Fibroblast of skin of abdomen (primary cell): ENCODE measurements at regions not wholly inside any gene's neighbourhood (a gene's known extent, or its start where the extent isn't known, plus 50 kb on each side); places are given as distances from the start of the nearest gene placed in this dataset.

Experiments used
- DNase-seq: peaks from one replicate; pipeline ENCODE4 v3.0.0-alpha.2; 2013

DNA sequence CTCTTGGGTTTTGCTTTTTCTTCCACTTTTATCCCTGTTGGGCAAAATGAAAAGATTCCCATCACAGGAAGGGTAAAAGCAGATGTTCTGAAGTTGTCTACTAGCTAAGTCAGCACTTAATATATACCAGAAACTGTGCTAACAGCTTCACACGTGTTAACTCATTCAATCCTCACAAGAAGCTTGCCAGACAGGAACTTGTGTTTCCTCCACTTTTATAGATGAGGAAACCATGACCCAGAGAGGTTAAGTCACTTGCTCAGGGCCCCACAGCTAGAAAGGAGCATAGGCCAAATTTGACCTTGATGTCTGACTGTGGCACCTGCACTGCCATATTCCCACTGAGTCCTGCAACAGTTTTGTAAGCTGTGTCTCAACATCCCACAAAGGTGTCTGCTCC is 76.8 kb upstream of the EPC2 start:
- DNase-seq: no peak

DNA sequence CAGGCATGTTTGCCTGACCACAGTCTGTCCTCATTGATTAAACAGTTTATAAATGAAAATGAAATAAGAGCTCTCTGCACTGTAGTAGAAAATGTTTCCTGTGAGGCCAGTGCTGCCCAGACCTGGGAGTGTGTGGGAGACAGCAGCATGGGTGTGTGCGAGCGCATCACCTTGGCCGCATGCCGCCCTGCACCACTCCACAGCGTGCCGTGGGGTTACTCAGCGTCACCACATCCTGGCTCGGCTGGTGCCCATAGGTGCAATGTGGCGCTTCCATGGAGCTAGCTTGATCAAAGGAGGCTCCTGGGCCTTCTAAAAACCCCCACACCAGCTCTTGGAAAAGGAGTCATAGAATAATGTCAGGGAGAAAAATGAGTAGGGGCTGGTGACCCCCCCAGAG is 76.0 kb upstream of the EPC2 start:
- no peak for DNase-seq

DNA sequence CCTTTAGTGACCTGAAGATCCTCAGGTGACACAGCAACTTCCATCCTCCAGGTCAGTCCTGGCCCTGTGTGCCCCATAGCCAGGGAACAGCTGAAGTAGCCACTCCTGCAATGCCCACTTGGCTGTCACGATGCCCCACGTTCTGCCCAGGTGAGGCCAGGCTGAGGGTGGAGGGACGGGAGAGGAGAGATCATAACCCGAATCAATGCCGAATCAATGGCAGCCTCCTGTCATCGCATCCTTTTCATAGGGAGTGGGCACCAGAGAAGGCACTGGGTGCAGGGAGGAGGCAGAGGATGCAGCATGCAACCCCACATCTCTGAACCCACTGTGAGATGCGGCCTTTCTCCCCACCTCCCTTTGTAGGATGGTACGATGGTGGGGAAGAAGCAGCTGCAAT is 75.3 kb upstream of the EPC2 start:
- DNase-seq: no peak

DNA sequence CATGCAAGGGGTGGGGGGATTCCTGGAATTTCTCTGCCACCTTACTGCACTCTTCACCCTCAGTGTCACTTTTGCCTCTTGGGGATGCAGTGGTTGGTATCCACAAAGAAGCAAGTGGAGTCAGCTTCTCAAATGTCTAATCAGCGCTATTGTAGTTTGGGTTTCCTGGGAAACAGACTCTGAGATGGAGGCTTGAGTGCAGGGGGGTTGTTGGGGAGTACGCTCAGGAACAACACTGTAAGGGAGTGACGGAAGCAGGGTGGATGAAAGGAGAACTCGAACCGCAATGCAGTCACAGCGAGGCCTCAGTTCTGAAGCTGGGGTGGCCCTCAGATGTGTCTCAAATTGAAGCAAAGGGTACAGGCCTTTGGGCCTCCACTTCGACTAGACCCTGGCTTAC is 73.6 kb upstream of the EPC2 start:
- no peak for DNase-seq

DNA sequence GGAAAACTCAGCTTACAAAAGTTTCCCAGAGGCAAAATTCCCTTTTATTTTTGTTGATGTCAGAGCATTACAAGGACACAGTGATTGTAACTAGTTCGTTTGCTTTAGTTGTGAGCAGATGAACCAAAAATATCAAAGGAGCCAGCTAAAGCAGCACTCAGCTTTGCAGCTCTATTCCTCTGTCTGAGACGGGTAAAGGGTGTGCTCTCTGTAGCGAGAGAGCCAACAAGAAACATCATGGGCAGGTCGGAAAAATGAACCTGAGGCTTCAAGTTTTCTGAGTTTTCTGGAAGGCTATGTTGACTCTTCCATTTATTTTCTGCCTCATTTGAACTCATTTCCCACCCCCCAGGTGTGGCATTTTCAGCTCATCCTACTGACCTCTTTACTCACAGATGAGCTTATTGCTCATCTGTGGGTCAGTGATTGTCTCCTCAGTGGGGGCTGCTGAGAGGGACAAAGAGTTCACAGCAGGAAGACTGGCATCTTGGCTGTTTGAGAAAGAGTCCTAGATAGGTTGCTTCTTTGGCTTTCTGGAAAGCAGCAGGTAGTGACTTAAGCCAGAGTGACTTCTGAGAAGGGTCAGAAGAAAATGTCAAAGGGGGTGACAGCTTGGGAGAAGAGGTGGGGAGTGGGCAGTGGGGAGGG is 66.6 kb upstream of the EPC2 start:
- no peak for DNase-seq

DNA sequence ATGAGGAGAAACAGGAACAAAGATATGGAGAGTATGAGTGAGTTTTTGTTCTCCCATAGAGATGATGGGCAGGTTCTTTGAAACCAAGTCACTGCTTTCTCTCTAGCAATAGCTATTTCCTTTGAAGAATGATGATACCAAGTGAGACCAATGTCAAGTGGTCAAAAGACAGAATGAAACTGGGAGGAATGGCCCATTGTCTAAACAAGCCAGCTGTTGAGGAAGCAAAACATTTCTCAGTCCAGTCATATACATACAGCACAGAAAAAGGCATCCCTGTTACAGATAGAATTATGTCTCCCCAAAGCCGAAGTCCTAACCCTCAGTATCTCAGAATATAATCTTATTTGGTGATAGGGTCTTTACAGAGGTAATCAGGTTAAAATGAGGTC is 66.1 kb upstream of the EPC2 start:
- DNase-seq: no peak

DNA sequence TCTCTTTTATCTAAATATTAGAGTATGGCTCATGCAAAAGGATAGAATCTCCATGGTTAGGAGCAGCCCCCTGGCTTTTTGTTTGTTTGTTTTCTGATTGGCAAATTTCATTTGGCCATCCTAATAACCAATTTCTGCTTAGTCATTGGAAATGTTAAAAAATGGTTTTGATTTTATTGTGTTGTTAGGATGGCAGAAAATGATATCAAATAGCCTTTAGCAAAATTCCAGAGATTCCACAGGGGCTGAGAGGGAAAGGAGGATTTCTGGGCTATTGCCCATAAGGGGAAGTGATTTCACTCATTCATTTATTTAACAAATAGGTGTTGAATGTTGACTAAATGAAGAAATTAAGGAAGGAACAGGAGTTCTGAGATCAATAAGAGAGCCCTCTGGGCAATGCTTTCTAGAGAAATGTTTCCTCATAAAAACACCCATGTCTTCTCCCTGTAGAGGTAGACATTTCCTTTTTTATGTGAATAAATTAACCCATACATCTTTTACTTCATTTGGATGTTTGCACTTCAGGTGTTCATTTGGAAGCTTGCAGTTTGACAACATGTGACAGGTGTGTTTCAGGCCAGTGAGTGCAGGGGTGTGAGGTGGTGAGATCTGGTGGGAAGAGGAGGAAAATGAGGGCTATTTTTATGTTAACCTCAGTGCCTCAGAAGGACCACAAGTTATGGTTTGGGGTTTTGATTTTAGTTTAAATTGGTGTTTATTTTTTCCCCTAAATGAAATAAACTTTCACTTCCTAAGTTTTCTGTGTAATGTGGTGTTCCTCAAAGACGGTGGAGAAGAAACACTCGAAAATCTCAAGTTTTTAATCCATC is 61.7 kb upstream of the EPC2 start:
- peak; percentile 12 for DNase-seq

DNA sequence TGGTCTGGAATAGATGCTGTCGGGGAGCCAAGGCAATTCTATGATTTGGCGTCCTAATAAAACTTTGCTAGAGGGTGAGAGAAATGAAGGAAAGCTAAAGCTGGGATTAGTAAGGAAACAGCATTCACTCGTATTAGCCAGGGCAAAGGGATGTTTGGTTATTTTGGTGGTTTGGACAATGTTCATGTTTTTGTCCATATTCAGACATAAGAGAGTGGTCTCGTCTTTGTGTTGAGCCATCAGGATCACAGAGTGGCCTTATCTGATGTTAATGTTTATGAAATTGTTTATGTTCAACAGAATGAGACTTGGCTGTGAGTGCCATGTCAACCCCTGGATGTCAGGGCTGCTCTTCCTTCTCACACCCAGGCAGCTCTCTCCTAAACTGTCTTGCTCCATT is 58.9 kb upstream of the EPC2 start:
- no peak for DNase-seq

DNA sequence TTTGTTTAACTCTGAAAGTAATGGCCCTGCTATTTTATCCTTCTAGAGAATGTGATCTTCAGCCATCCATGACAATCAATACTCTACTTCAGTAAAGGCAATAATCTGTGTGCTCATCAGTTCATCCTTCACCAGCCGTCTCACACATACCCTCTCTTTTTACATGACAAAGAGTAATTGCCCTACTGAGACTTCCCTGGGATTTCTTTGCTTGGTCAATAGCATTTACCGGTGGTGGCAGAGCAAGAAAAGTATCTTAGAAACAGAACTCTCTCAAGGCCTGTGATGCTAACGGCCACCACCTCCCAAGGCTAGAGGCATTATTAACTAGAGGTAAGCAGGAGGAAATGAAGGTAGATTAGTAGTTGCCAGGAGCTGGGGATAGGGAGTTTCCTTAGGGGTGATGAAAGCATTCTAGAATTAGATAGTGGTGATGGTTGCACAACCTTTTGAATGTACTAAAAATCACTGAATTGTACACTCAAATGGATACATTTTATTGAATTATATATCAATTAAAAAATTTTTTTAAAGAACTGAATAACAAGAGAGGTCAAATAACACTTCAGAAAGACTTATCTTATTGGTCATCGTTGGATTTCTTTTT is 57.9 kb upstream of the EPC2 start:
- no peak for DNase-seq

DNA sequence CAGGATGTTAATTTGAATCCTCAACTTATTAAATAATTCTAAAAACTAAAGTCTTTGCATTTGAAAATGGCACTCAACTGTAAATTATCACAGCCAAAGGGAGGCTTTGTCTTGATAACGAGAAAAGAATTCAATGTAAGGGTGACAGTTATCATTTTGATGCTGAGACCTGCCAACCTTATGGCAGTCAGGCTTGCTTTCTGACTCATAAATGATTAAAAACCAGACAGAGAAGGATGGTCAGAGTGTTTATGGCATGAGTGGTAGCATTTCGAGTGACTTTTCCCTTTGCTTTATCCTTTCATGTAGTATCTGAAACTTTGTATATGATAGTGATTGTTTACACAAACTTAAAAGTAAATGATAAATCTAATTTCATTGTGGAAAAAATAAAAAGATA is 53.9 kb upstream of the EPC2 start:
- DNase-seq: no peak

DNA sequence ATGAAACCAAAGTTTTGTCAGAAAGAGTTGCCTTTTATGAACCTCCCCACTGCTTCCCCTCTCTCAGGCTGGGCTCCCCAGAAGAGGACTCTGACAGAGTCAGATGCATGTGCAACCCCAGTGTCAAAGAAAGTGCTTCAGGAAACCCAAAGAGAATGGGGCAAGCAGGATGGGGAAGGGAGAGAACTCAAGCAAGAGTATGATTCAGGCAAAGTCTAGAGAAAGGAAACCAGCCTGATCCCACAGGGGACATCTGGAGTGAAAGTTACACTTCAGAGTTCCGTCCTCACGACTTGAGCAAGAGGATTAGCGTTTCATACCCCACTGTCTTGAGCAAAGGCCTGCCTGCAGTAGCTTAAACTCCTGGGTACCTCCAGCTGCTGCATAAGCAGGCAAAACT is 51.8 kb upstream of the EPC2 start:
- DNase-seq: no peak

DNA sequence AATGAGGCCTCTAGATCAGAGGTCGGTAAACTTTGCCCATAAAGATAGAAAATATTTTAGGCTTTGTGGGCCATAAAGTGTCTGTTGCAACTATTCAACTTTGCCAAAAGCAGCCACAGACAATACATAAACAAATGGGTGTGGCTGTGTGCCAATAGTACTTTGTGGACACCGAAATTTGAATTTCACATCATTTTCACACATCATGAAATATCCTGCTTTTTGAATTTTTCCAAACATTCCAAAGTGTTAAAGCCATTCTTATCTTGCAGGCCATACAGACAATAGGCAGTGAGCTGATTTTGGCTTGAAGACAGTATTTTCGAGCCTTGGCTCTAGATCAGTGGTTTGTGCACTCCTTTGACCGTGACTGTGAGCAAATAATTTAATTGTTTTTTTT is 51.1 kb upstream of the EPC2 start:
- DNase-seq: no peak

DNA sequence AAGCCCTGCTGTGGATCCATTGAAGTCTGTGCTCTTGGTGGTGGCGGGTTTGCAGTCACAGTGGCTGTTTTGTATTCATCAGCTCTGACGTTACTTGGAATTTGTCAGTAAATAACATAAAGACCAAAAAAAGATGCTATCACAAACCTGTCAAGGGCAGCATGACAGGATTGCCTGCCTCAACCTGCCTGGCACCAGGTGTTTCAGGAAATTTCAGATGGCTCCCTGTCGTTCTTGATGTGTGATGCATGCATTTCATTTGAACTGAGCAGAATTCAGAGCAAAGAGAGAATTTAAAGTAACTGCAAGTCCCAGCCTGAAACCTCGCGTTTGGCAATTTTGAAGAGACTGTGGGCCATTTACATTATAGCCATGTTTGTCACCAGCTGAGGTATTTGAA is 50.3 kb upstream of the EPC2 start:
- DNase-seq: no peak
